CD4-positive, alpha-beta T cell treated with Interferon alpha-2 for 1 hour (primary cell): ENCODE measurements at regions not wholly inside any gene's neighbourhood (a gene's known extent, or its start where the extent isn't known, plus 50 kb on each side); places are given as distances from the start of the nearest gene placed in this dataset.
"Not testable (repeated sequence)": the region's sequence is repeated elsewhere in the genome, so short reads cannot be mapped to it uniquely, and the experiment has no call there.

Experiments used
- DNase-seq, 2 donors: peaks; one replicate each; pipeline ENCODE4 v3.0.0-alpha.2; 2020 to 2022

DNA sequence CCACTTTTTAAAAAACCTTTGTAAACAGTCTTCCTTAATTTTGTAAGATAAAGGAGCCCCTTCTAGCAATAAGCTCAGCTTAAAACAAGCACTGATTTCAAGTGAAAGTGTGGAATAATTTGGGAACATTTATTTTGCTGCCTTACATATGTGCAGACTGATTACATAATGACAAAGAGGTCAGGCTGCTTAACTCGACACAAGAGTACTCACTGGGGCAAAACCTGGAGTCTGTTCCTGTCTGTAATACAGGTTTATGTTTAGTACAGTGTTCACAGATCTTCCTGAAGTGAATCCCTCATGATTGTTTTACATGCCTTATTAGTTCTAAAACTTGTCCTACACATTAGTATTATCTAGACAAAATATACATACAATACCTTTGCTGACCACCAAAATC lies 609.8 kb downstream of the LMO7 start:
- no peak for DNase-seq

DNA sequence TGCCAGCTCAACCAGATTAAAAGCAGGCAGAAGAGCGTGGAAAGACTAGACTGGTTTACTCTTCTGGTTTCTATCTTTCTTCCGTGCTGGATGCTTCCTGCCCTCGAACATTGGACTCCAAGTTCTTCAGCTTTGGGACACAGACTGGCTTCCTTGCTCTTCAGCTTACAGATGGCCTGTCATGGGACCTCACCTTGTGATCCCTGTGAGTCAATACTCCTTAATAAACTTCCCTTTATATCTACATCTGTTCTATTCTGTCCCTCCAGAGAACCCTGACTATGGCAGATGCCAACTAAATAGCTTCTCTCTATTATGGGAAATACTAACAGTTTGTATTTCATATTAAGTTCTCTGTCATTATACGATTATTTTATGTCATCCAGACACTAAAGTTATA lies 609.1 kb downstream of the LMO7 start:
- no peak for DNase-seq

- DNase-seq, result not testable (repeated sequence)
These were observed 607.0 kb downstream of the LMO7 start for GRCh38 chr13:76243120-76243519.

GRCh38 chr13:76239031-76239680 lies 603.0 kb downstream of the LMO7 start:
- no peak for DNase-seq

GRCh38 chr13:76231522-76232167 lies 595.5 kb downstream of the LMO7 start:
- no peak for DNase-seq

- no peak for DNase-seq
These were observed 593.2 kb downstream of the LMO7 start for GRCh38 chr13:76229281-76229680.

DNA sequence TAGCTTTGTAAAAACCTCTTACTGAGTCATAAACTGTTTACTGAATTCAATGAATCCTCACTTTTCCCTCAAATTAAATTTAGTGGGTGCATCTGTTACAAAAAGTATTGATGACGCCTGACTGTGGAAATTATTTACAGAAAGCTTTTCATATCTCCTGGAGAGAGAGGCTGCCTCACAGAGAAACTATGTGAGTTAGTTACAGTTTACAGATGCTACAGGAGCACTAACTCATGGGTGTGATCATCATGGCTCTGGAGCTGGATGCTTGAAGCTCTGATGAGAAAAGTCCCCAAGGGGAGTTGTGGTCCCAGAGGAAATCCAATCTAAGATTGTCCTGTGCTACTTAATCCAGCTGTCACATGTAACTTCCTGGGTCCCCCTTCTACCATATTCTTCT lies 590.8 kb downstream of the LMO7 start:
- no peak for DNase-seq

- no peak for DNase-seq
These were observed 589.8 kb downstream of the LMO7 start for GRCh38 chr13:76225815-76226489.

DNA sequence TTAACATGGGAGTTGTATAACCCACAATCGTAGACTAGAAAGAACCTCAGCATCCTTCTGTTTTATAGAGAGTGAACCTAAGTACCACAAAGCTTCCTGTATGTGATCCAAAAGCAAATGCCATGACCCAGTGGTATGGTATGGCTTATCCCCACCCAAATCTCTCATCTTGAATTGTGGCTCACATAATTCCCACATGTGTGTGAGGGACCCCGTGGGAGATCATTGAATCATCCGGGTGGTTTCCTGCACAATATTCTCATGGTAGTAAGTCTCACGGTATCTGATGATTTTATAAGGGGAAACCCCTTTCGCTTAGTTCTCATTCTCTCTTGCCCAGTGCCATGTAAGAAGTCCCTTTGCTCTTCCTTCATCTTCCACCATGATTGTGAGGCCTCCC lies 587.9 kb downstream of the LMO7 start:
- DNase-seq, result no peak

GRCh38 chr13:76223565-76223964 lies 587.4 kb downstream of the LMO7 start:
- DNase-seq, result no peak

- DNase-seq, result no peak
These were observed 586.4 kb downstream of the LMO7 start for GRCh38 chr13:76222511-76222910.

DNA sequence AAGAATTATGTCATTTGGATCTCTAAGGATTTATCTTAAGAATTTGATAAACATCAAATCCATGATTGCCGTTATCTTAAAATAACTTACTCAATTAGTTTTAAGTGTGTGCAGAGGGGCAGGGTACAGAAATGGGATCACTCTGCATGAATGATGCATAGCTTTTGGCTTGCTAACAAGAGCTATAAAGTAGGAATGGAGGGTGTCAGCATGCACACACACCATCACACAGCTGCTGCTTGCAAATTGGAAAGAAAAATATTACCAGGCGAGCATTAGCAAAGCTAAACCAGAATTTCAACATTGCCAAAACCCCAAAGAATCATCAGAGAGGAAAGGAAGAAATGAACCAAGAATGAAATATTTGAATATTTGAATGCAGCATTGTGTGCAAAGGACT lies 580.6 kb downstream of the LMO7 start:
- DNase-seq, result no peak

DNA sequence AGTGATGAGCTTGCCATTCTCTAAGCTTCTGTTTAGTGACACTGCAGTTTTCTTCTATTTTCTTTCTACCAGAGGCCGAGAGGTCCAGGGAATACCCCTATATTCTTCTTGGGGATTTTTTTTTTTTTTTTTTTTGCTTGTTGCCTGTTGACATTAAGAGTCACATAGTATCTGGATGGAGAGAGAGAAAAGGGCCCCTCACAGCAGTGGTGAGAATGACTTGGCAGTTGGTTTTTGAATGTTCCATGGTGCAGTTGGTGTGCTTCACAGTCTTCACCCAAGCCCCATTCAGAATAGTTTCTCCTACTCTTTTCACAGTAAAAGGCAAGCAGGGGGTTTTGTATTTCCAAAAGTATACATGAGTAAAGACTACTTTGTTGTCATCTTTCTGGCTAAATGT lies 577.9 kb downstream of the LMO7 start:
- no peak for DNase-seq

- DNase-seq, result no peak
These were observed 577.3 kb downstream of the LMO7 start for GRCh38 chr13:76213423-76213904.

DNA sequence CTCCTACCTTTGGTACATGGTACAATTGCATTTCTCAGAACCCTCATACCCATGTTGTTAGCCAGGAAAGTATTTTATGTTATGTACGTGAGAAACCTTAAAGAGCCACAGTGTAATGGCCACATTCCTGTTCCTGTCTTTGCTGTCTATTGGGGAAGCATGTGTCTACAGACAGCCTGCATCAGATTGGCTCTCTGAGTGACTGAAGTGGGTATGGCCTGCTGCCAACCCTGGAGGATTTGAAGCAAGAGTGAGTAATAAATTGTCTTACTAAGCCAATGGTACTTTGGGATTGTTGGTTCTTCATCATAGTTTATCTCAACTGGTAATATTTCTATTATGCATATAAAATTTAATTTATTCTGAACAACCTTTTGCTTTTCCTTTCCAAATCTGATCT lies 574.1 kb downstream of the LMO7 start:
- no peak for DNase-seq

- no peak for DNase-seq
These were observed 562.5 kb downstream of the LMO7 start for GRCh38 chr13:76198568-76199163.

- no peak for DNase-seq
These were observed 553.9 kb downstream of the LMO7 start for GRCh38 chr13:76189882-76190519.

GRCh38 chr13:76175961-76176725 lies 540.0 kb downstream of the LMO7 start:
- DNase-seq, result no peak

- DNase-seq, result no peak
These were observed 532.5 kb downstream of the LMO7 start for GRCh38 chr13:76168661-76169060.

DNA sequence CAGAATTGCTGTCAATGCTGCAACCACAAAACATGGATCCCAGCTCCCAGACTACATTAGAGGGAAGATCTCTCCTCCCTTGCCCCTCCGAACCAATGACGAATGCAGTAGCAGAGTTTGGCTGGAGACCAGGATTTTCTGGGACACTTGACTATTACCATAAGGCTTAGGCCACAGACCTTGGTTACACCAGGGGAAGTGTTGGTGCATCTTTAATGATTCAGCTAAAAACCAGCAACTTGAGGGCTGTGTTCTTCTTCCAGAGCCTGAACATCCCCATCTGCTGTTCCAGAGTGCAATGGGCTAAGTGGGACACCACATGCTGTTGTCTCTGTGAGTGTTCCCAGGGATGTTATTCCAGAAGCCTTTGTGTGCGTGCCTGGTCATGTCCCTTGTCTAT lies 528.2 kb downstream of the LMO7 start:
- no peak for DNase-seq

GRCh38 chr13:76163761-76164160 lies 527.6 kb downstream of the LMO7 start:
- DNase-seq, result no peak
